Endodermal cell (in vitro differentiated cells): ENCODE measurements at regions not wholly inside any gene's neighbourhood (a gene's known extent, or its start where the extent isn't known, plus 50 kb on each side); places are given as distances from the start of the nearest gene placed in this dataset.

Experiments used
- DNase-seq: peaks from one replicate; pipeline ENCODE4 v3.0.0-alpha.2; 2017
- H3K27ac ChIP-seq: 2 replicates; pipeline ENCODE4 v1.5.1; 2013; ENCODE audit warnings: mild to moderate bottlenecking, low read depth, low read length, moderate library complexity
- H3K27me3 ChIP-seq: 2 replicates; pipeline ENCODE4 v1.6.1; 2013; ENCODE audit warnings: mild to moderate bottlenecking, low read length, moderate library complexity; ENCODE audit not compliant: insufficient read depth, control insufficient read depth, poor library complexity, severe bottlenecking
- H3K36me3 ChIP-seq: 2 replicates; pipeline ENCODE4 v1.7.0; 2013; ENCODE audit warnings: mild to moderate bottlenecking, low read length, moderate library complexity; ENCODE audit not compliant: control insufficient read depth, insufficient read depth
- H3K4me1 ChIP-seq: one replicate; pipeline ENCODE4 v1.7.0; 2013; ENCODE audit warnings: low read length; ENCODE audit not compliant: control insufficient read depth, insufficient read depth
- H3K4me3 ChIP-seq: 2 replicates; pipeline ENCODE4 v1.5.1; 2013; ENCODE audit warnings: mild to moderate bottlenecking, low read length, moderate library complexity
- H3K9ac ChIP-seq: 2 replicates; pipeline ENCODE4 v1.6.1; 2013; ENCODE audit warnings: mild to moderate bottlenecking, low read length, moderate library complexity; ENCODE audit not compliant: poor library complexity, severe bottlenecking; ENCODE audit errors: extremely low read depth
- H3K9me3 ChIP-seq: 2 replicates; pipeline ENCODE4 v1.6.1; 2013; ENCODE audit warnings: mild to moderate bottlenecking, low read length, moderate library complexity; ENCODE audit not compliant: control insufficient read depth
- H3K27ac Mint-ChIP-seq: 2 replicates; pipeline ENCODE4 v1.8.0; 2020; ENCODE audit warnings: mixed read lengths
- H3K27me3 Mint-ChIP-seq: 2 replicates; pipeline ENCODE4 v1.8.0; 2021; ENCODE audit warnings: mild to moderate bottlenecking, mixed read lengths; ENCODE audit not compliant: insufficient read depth
- H3K36me3 Mint-ChIP-seq: 2 replicates; pipeline ENCODE4 v1.8.0; 2020; ENCODE audit warnings: low read depth, mixed read lengths
- H3K4me1 Mint-ChIP-seq: 2 replicates; pipeline ENCODE4 v1.8.0; 2020; ENCODE audit warnings: mixed read lengths
- H3K4me3 Mint-ChIP-seq: 2 replicates; pipeline ENCODE4 v1.8.0; 2020; ENCODE audit warnings: mild to moderate bottlenecking, moderate library complexity, mixed read lengths
- H3K9me3 Mint-ChIP-seq: 2 replicates; pipeline ENCODE4 v1.8.0; 2020; ENCODE audit warnings: mild to moderate bottlenecking, mixed read lengths
- CTCF ChIP-seq: fragments of 200-600 bp; sonication (generic); conservative IDR thresholded peaks from 2 replicates; pipeline ENCODE4 v1.5.0; 2021; ENCODE audit warnings: antibody characterized with exemption, mild to moderate bottlenecking
- WGBS, 2 experiments: methylation state at CpG; one replicate each; pipeline versions ENCODE4 v1.1.5 to v1.1.7; 2013; ENCODE audit warnings: missing lambda C conversion rate in 2 of 2, mixed read lengths in 1 of 2; ENCODE audit not compliant: insufficient coverage in 1 of 2, insufficient read length in 1 of 2; 5-methylcytosine and 5-hydroxymethylcytosine counted together

GRCh38 chr12:61939977-61940376 lies 320.2 kb upstream of the USP15 start:
- H3K36me3 Mint-ChIP-seq = no peaks in the 10 kb centered on the region
- peaks cover 12% of the 10 kb centered on the region for H3K9me3 Mint-ChIP-seq
- no peak for DNase-seq
- H3K4me3 Mint-ChIP-seq = no peak overlapping the region
- no peaks in the 10 kb centered on the region for H3K9me3 ChIP-seq
- H3K4me1 Mint-ChIP-seq = peaks cover 4% of the 10 kb centered on the region
- H3K27me3 Mint-ChIP-seq = no peaks in the 10 kb centered on the region
- H3K36me3 ChIP-seq = no peaks in the 10 kb centered on the region
- H3K27me3 ChIP-seq = no peaks in the 10 kb centered on the region
- no peak overlapping the region for H3K4me3 ChIP-seq
- TF ChIP-seq CTCF = no peak
- H3K27ac ChIP-seq = no peak overlapping the region
- no peaks in the 10 kb centered on the region for H3K4me1 ChIP-seq
- no peak overlapping the region for H3K27ac Mint-ChIP-seq
- H3K9ac ChIP-seq = no peak overlapping the region

GRCh38 chr12:61956545-61956944 lies 303.7 kb upstream of the USP15 start:
- Histone ChIP-seq H3K27ac (no peak overlapping the region), H3K9ac (no peak overlapping the region), H3K36me3 (no peaks in the 10 kb centered on the region), H3K4me3 (no peak overlapping the region), H3K9me3 (no peaks in the 10 kb centered on the region), H3K4me1 (no peaks in the 10 kb centered on the region), H3K27me3 (no peaks in the 10 kb centered on the region)
- no peak for TF ChIP-seq CTCF
- H3K4me3 Mint-ChIP-seq = no peak overlapping the region
- no peaks in the 10 kb centered on the region for H3K4me1 Mint-ChIP-seq
- H3K9me3 Mint-ChIP-seq = no peaks in the 10 kb centered on the region
- no peak for DNase-seq
- 82 to 83% methylated on average over 1 of the region's 1 CpG for WGBS, 2 experiments
- H3K36me3 Mint-ChIP-seq = no peaks in the 10 kb centered on the region
- H3K27ac Mint-ChIP-seq = no peak overlapping the region
- H3K27me3 Mint-ChIP-seq = no peaks in the 10 kb centered on the region

- DNase-seq = no peak
- H3K4me1 ChIP-seq = peaks cover 3% of the 10 kb centered on the region
- no peak overlapping the region for H3K4me3 ChIP-seq
- WGBS, 2 experiments = 94% methylated on average over 1 of the region's 1 CpG; no CpG with 5 or more reads in 1 of the 2 experiments
- H3K4me3 Mint-ChIP-seq = no peak overlapping the region
- H3K9ac ChIP-seq = no peak overlapping the region
- H3K27ac ChIP-seq = no peak overlapping the region
- no peak overlapping the region for H3K27ac Mint-ChIP-seq
- no peaks in the 10 kb centered on the region for H3K9me3 ChIP-seq
- no peaks in the 10 kb centered on the region for H3K27me3 Mint-ChIP-seq
- H3K4me1 Mint-ChIP-seq = peaks cover 11% of the 10 kb centered on the region
- TF ChIP-seq CTCF = no peak
- H3K9me3 Mint-ChIP-seq = peaks cover 1% of the 10 kb centered on the region
- no peaks in the 10 kb centered on the region for H3K36me3 Mint-ChIP-seq
- H3K36me3 ChIP-seq = no peaks in the 10 kb centered on the region
- H3K27me3 ChIP-seq = no peaks in the 10 kb centered on the region
Observed at GRCh38 chr12:61974461-61974860, 285.7 kb upstream of the USP15 start.
